ENCODE measurements at regions not wholly inside any gene's neighbourhood (a gene's known extent, or its start where the extent isn't known, plus 50 kb on each side); places are given as distances from the start of the nearest gene placed in this dataset.

- Mint-ChIP-seq H3K9me3 (ENCODE audit: unreplicated experiment) (no peaks in the 10 kb centered on the region), H3K4me3 (ENCODE audit: unreplicated experiment) (no peak overlapping the region), H3K4me1 (ENCODE audit: insufficient read depth, unreplicated experiment) (peaks cover 4% of the 10 kb centered on the region), H3K27ac (ENCODE audit: low read depth, unreplicated experiment) (no peak overlapping the region), H3K27me3 (ENCODE audit: insufficient read depth, unreplicated experiment) (peaks cover 70% of the 10 kb centered on the region), H3K36me3 (ENCODE audit: insufficient read depth, unreplicated experiment) (no peaks in the 10 kb centered on the region)
- DNase-seq (ENCODE audit: unreplicated experiment): no peak
- ChIA-PET CTCF (no interaction called here), POLR2A (no interaction called here)
- no TSS peak for BruUV-seq (replicated peaks)
- intact Hi-C loops (cut with micrococcal nuclease): no loop called here
- no peak for TF ChIP-seq CTCF (IDR thresholded peaks at IDR 0.05; ENCODE audit: unreplicated experiment)
Observed at GRCh38 chr22:27041745-27042310, 384.4 kb downstream of the MIAT start.

- H3K27me3 Mint-ChIP-seq (ENCODE audit: insufficient read depth, unreplicated experiment): peaks cover 56% of the 10 kb centered on the region
- POLR2A ChIA-PET: no interaction called here
- H3K9me3 Mint-ChIP-seq (ENCODE audit: unreplicated experiment): no peaks in the 10 kb centered on the region
- no peak for DNase-seq (ENCODE audit: unreplicated experiment)
- H3K36me3 Mint-ChIP-seq (ENCODE audit: insufficient read depth, unreplicated experiment): no peaks in the 10 kb centered on the region
- no peak overlapping the region for H3K27ac Mint-ChIP-seq (ENCODE audit: low read depth, unreplicated experiment)
- CTCF ChIA-PET: interaction anchor here (0.6 kb wide), 1 partner anchor 83 kb away, joined by 3 read pairs; no protein-coding TSS in a partner anchor
- intact Hi-C loops (cut with micrococcal nuclease): no loop called here
- H3K4me3 Mint-ChIP-seq (ENCODE audit: unreplicated experiment): no peak overlapping the region
- BruUV-seq (replicated peaks): no TSS peak
- TF ChIP-seq CTCF (IDR thresholded peaks at IDR 0.05; ENCODE audit: unreplicated experiment): no peak
- H3K4me1 Mint-ChIP-seq (ENCODE audit: insufficient read depth, unreplicated experiment): peaks cover 4% of the 10 kb centered on the region
Observed at GRCh38 chr22:27043262-27043661, 385.9 kb downstream of the MIAT start.

GRCh38 chr22:27045103-27045947 lies 387.9 kb downstream of the MIAT start:
- DNase-seq (ENCODE audit: unreplicated experiment): peak; percentile 30

More at GRCh38 chr22:27045103-27045947, 387.9 kb downstream of the MIAT start:
- H3K4me1 Mint-ChIP-seq (ENCODE audit: insufficient read depth, unreplicated experiment): peaks cover 4% of the 10 kb centered on the region
- ChIA-PET POLR2A (interaction anchor here (1.3 kb wide), 1 partner anchor 11 kb away, joined by 3 read pairs; no protein-coding TSS in a partner anchor), CTCF (no interaction called here)
- no TSS peak for BruUV-seq (replicated peaks)
- H3K9me3 Mint-ChIP-seq (ENCODE audit: unreplicated experiment): no peaks in the 10 kb centered on the region
- TF ChIP-seq CTCF (IDR thresholded peaks at IDR 0.05; ENCODE audit: unreplicated experiment): no peak
- intact Hi-C loops (cut with micrococcal nuclease): no loop called here
- no peak overlapping the region for H3K27ac Mint-ChIP-seq (ENCODE audit: low read depth, unreplicated experiment)
- H3K27me3 Mint-ChIP-seq (ENCODE audit: insufficient read depth, unreplicated experiment): peaks cover 43% of the 10 kb centered on the region
- H3K4me3 Mint-ChIP-seq (ENCODE audit: unreplicated experiment): no peak overlapping the region
- no peaks in the 10 kb centered on the region for H3K36me3 Mint-ChIP-seq (ENCODE audit: insufficient read depth, unreplicated experiment)
